Gastroesophageal sphincter (tissue), 4 donors: ENCODE measurements at regions not wholly inside any gene's neighbourhood (a gene's known extent, or its start where the extent isn't known, plus 50 kb on each side); places are given as distances from the start of the nearest gene placed in this dataset.

Source experiments
- ATAC-seq: fragments of 150-250 bp; one replicate; pipeline ENCODE4 v1.9.1; 2016; ENCODE audit warnings: mild to moderate bottlenecking, moderate library complexity
- H3K27ac ChIP-seq, 4 donors: fragments of 200-600 bp; sonication (generic) in 3 of 4; 1 replicate in 3 of 4; 2 replicates in 1 of 4; pipeline ENCODE4 v1.5.1; 2016 to 2019
- H3K27me3 ChIP-seq: fragments of 200-600 bp; sonication (generic); one replicate; pipeline ENCODE4 v1.5.1; 2019
- H3K36me3 ChIP-seq, 2 donors: fragments of 200-600 bp; sonication (generic); one replicate each; pipeline ENCODE4 v1.5.1; 2019; ENCODE audit warnings: control low read depth in 1 of 2
- H3K4me1 ChIP-seq, 3 donors: fragments of 200-600 bp; sonication (generic); 1 replicate in 2 of 3; 2 replicates in 1 of 3; pipeline ENCODE4 v1.5.1; 2016 to 2019; ENCODE audit warnings: control low read depth in 2 of 3
- H3K4me3 ChIP-seq, 2 donors: fragments of 200-600 bp; sonication (generic); one replicate each; pipeline ENCODE4 v1.5.1; 2019; ENCODE audit warnings: mild to moderate bottlenecking in 1 of 2, moderate library complexity in 1 of 2
- H3K9me3 ChIP-seq, 3 donors: fragments of 200-600 bp; sonication (generic); one replicate each; pipeline ENCODE4 v1.5.1; 2017 to 2019; ENCODE audit warnings: control low read depth in 2 of 3
- CTCF ChIP-seq, 4 experiments: fragments of 200-600 bp in 2 of 4; fragments of 450-650 bp in 2 of 4; sonication (generic) in 1 of 4; IDR thresholded peaks; one replicate each; pipeline ENCODE4 v1.5.1; 2017 to 2019; ENCODE audit warnings: antibody characterized with exemption in 4 of 4, mild to moderate bottlenecking in 2 of 4, moderate library complexity in 2 of 4
- EP300 ChIP-seq: sonication (generic); formaldehyde crosslinking; IDR thresholded peaks from one replicate; pipeline ENCODE4 v1.6.1; 2017; ENCODE audit warnings: antibody characterized with exemption, mild to moderate bottlenecking
- POLR2A ChIP-seq, 2 donors: fragments of 450-650 bp; IDR thresholded peaks; one replicate each; pipeline ENCODE4 v1.6.1; 2017; ENCODE audit warnings: antibody characterized with exemption in 2 of 2, mild to moderate bottlenecking in 2 of 2, moderate library complexity in 1 of 2
- POLR2AphosphoS5 ChIP-seq: sonication (generic); formaldehyde crosslinking; IDR thresholded peaks from one replicate; pipeline ENCODE4 v1.6.1; 2017; ENCODE audit warnings: antibody characterized with exemption
- WGBS, 2 donors: methylation state at CpG; one replicate each; pipeline ENCODE4 v1.1.5; 2018; ENCODE audit warnings: low coverage in 1 of 2; 5-methylcytosine and 5-hydroxymethylcytosine counted together

GRCh38 chr22:49567899-49568750 is 259.5 kb downstream of the BRD1 start:
- no peak for ATAC-seq
- H3K27ac ChIP-seq, result no peak overlapping the region
- H3K36me3 ChIP-seq, result no peaks in the 10 kb centered on the region
- TF ChIP-seq EP300 (no peak), POLR2A (IDR thresholded peaks at IDR 0.05) (no peak), CTCF (IDR thresholded peaks at IDR 0.05) (no peak), POLR2AphosphoS5 (no peak)
- no peaks in the 10 kb centered on the region for H3K4me1 ChIP-seq
- H3K4me3 ChIP-seq, result no peak overlapping the region
- no peaks in the 10 kb centered on the region for H3K9me3 ChIP-seq
- peaks cover 34% of the 10 kb centered on the region for H3K27me3 ChIP-seq
- WGBS, 2 donors, result 62% methylated on average over 5 of the region's 25 CpGs; no CpG with 5 or more reads in 1 of the 2 donors

GRCh38 chr22:49566693-49567092 is 261.0 kb downstream of the BRD1 start:
- H3K4me1 ChIP-seq, result no peaks in the 10 kb centered on the region
- no peak for ATAC-seq
- peaks cover 31% of the 10 kb centered on the region for H3K27me3 ChIP-seq
- 72 to 85% methylated on average over 7 to 8 of the region's 13 CpGs for WGBS, 2 donors
- TF ChIP-seq POLR2A (IDR thresholded peaks at IDR 0.05), result no peak
- TF ChIP-seq EP300, result no peak
- no peak for TF ChIP-seq POLR2AphosphoS5
- no peaks in the 10 kb centered on the region for H3K36me3 ChIP-seq
- H3K27ac ChIP-seq, result no peak overlapping the region
- no peak overlapping the region for H3K4me3 ChIP-seq
- no peaks in the 10 kb centered on the region for H3K9me3 ChIP-seq

GRCh38 chr22:49566141-49566541 is 261.5 kb downstream of the BRD1 start:
- Histone ChIP-seq H3K4me1 (no peaks in the 10 kb centered on the region), H3K4me3 (no peak overlapping the region), H3K27me3 (peaks cover 26% of the 10 kb centered on the region), H3K36me3 (no peaks in the 10 kb centered on the region), H3K27ac (no peak overlapping the region), H3K9me3 (no peaks in the 10 kb centered on the region)
- ATAC-seq, result no peak
- no peak for TF ChIP-seq POLR2AphosphoS5
- no peak for TF ChIP-seq POLR2A (IDR thresholded peaks at IDR 0.05)
- no peak for TF ChIP-seq EP300
- WGBS, 2 donors, result 83 to 90% methylated on average over 2 to 3 of the region's 12 CpGs

- Histone ChIP-seq H3K27ac (no peak overlapping the region), H3K9me3 (no peaks in the 10 kb centered on the region), H3K36me3 (no peaks in the 10 kb centered on the region), H3K27me3 (peaks cover 31% of the 10 kb centered on the region), H3K4me3 (no peak overlapping the region), H3K4me1 (no peaks in the 10 kb centered on the region)
- 83 to 90% methylated on average over 1 to 2 of the region's 6 CpGs for WGBS, 2 donors
- no peak for TF ChIP-seq EP300
- no peak for TF ChIP-seq CTCF (IDR thresholded peaks at IDR 0.05)
- TF ChIP-seq POLR2AphosphoS5, result no peak
- TF ChIP-seq POLR2A (IDR thresholded peaks at IDR 0.05), result no peak
- ATAC-seq, result no peak
These were observed 262.2 kb downstream of the BRD1 start for GRCh38 chr22:49565516-49565855.

- no peak for ATAC-seq
- H3K27me3 ChIP-seq, result peaks cover 37% of the 10 kb centered on the region
- H3K4me1 ChIP-seq, result no peaks in the 10 kb centered on the region
- no peak for TF ChIP-seq EP300
- TF ChIP-seq CTCF (IDR thresholded peaks at IDR 0.05), result no peak
- no peak for TF ChIP-seq POLR2A (IDR thresholded peaks at IDR 0.05)
- TF ChIP-seq POLR2AphosphoS5, result no peak
- H3K27ac ChIP-seq, result no peak overlapping the region
- 94 to 95% methylated on average over 3 to 9 of the region's 28 CpGs for WGBS, 2 donors
- no peak overlapping the region for H3K4me3 ChIP-seq
- no peaks in the 10 kb centered on the region for H3K36me3 ChIP-seq
- H3K9me3 ChIP-seq, result no peaks in the 10 kb centered on the region
These were observed 262.8 kb downstream of the BRD1 start for GRCh38 chr22:49564666-49565515.
